ENCODE measurements at regions not wholly inside any gene's neighbourhood (a gene's known extent, or its start where the extent isn't known, plus 50 kb on each side); places are given as distances from the start of the nearest gene placed in this dataset.
A peak's percentile ranks its signal among the peaks of the same experiment; 100 is the strongest.

- no peak overlapping the region for H3K4me3 ChIP-seq
- TF ChIP-seq, protein P1, sequence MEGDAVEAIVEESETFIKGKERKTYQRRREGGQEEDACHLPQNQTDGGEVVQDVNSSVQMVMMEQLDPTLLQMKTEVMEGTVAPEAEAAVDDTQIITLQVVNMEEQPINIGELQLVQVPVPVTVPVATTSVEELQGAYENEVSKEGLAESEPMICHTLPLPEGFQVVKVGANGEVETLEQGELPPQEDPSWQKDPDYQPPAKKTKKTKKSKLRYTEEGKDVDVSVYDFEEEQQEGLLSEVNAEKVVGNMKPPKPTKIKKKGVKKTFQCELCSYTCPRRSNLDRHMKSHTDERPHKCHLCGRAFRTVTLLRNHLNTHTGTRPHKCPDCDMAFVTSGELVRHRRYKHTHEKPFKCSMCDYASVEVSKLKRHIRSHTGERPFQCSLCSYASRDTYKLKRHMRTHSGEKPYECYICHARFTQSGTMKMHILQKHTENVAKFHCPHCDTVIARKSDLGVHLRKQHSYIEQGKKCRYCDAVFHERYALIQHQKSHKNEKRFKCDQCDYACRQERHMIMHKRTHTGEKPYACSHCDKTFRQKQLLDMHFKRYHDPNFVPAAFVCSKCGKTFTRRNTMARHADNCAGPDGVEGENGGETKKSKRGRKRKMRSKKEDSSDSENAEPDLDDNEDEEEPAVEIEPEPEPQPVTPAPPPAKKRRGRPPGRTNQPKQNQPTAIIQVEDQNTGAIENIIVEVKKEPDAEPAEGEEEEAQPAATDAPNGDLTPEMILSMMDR (IDR thresholded peaks at IDR 0.05; ENCODE audit: low read depth, low read length), result no peak
- H3K4me1 ChIP-seq (ENCODE audit: low read depth), result no peaks in the 10 kb centered on the region
- no peaks in the 10 kb centered on the region for H3K36me3 ChIP-seq
- DNase-seq (ENCODE audit: low read depth in 1 of 2, low spot score in 1 of 2), result peak in 1 of 2 donors; percentile 52
- H3K27me3 ChIP-seq, result no peaks in the 10 kb centered on the region
- no peaks in the 10 kb centered on the region for H3K9me3 ChIP-seq (ENCODE audit: low read depth)
- no peak overlapping the region for H3K27ac ChIP-seq
Observed at GRCh38 chr6:159487636-159488035, 205.4 kb downstream of the SOD2 start.

- DNase-seq (ENCODE audit: low read depth in 1 of 2, low spot score in 1 of 2), result no peak
- Histone ChIP-seq H3K4me3 (no peak overlapping the region), H3K36me3 (no peaks in the 10 kb centered on the region), H3K4me1 (ENCODE audit: low read depth) (no peaks in the 10 kb centered on the region), H3K27me3 (no peaks in the 10 kb centered on the region), H3K27ac (no peak overlapping the region), H3K9me3 (ENCODE audit: low read depth) (no peaks in the 10 kb centered on the region)
- TF ChIP-seq, protein P1 (IDR thresholded peaks at IDR 0.05; ENCODE audit: low read depth, low read length), result no peak
Observed at GRCh38 chr6:159483259-159483658, 209.8 kb downstream of the SOD2 start.

- H3K4me3 ChIP-seq, result no peak overlapping the region
- TF ChIP-seq, protein P1 (IDR thresholded peaks at IDR 0.05; ENCODE audit: low read depth, low read length), result no peak
- no peaks in the 10 kb centered on the region for H3K4me1 ChIP-seq (ENCODE audit: low read depth)
- H3K36me3 ChIP-seq, result no peaks in the 10 kb centered on the region
- no peaks in the 10 kb centered on the region for H3K9me3 ChIP-seq (ENCODE audit: low read depth)
- no peak for DNase-seq (ENCODE audit: low read depth in 1 of 2, low spot score in 1 of 2)
- no peaks in the 10 kb centered on the region for H3K27me3 ChIP-seq
- H3K27ac ChIP-seq, result no peak overlapping the region
Observed at GRCh38 chr6:159481897-159482296, 211.1 kb downstream of the SOD2 start.

- TF ChIP-seq, protein P1 (IDR thresholded peaks at IDR 0.05; ENCODE audit: low read depth, low read length), result no peak
- Histone ChIP-seq H3K9me3 (ENCODE audit: low read depth) (no peaks in the 10 kb centered on the region), H3K4me3 (no peak overlapping the region), H3K36me3 (no peaks in the 10 kb centered on the region), H3K27me3 (no peaks in the 10 kb centered on the region), H3K27ac (no peak overlapping the region), H3K4me1 (ENCODE audit: low read depth) (no peaks in the 10 kb centered on the region)
- DNase-seq (ENCODE audit: low read depth in 1 of 2, low spot score in 1 of 2), result no peak
Observed at GRCh38 chr6:159480471-159480870, 212.6 kb downstream of the SOD2 start.

DNA sequence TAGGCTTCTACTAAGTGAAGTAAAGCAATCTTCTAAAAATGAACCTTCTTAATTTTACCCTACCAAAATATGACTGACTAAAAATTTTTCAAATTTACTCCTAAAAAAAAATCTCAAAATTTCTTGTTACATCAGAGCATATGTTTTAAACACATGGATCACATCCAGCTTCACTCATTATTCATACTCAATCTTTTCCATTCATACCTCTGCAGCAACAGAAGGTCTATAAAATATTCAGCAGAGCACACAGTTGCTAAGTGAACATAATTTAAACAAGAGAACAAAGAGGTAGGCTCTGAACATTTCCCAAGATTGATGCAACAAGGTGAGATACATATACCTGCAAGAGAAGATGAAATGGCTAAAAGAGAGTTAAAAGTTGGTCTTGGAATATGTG is 213.9 kb downstream of the SOD2 start:
- Histone ChIP-seq H3K27me3 (no peaks in the 10 kb centered on the region), H3K4me1 (ENCODE audit: low read depth) (no peaks in the 10 kb centered on the region), H3K9me3 (ENCODE audit: low read depth) (no peaks in the 10 kb centered on the region), H3K27ac (no peak overlapping the region), H3K4me3 (no peak overlapping the region), H3K36me3 (no peaks in the 10 kb centered on the region)
- TF ChIP-seq, protein P1 (IDR thresholded peaks at IDR 0.05; ENCODE audit: low read depth, low read length), result no peak
- DNase-seq (ENCODE audit: low read depth in 1 of 2, low spot score in 1 of 2), result no peak
